HepG2 (cell line): ENCODE measurements at regions not wholly inside any gene's neighbourhood (a gene's known extent, or its start where the extent isn't known, plus 50 kb on each side); places are given as distances from the start of the nearest gene placed in this dataset.

Source experiments
- ATAC-seq: fragments of 200-7000 bp; cut with Tn5 transposase; 3 replicates; pipeline ENCODE4 v1.9.1; 2020; ENCODE audit warnings: mild to moderate bottlenecking, moderate library complexity
- BruUV-seq: library from RNA; stranded (reverse); fragments of 400-500 nt; replicated peaks from 2 replicates; lab custom pipeline; 2021; lab: Mats Ljungman, UMichigan
- CTCF ChIA-PET: fragments of 300-600 bp; formaldehyde crosslinking; extraction: SDS; loops from one replicate; lab custom pipeline; 2021; ENCODE audit warnings: low total read pairs, inconsistent platforms, low intra/inter-chr PET ratio; lab: Yijun Ruan, JAX
- POLR2A ChIA-PET: fragments of 350-600 bp; sonication (Branson Sonifier 250); formaldehyde crosslinking; loops from one replicate; lab custom pipeline; 2020; ENCODE audit warnings: antibody characterized with exemption, inconsistent platforms; lab: Yijun Ruan, JAX
- DNase-seq: peaks from one replicate; pipeline ENCODE4 v3.0.0-alpha.2; 2015; ENCODE audit warnings: low spot score
- FAIRE-seq: peaks from 3 replicates; lab custom pipeline; 2011; peaks lifted over from hg19 to GRCh38; lab: Jason Lieb, UNC
- H2AFZ ChIP-seq: one replicate; pipeline ENCODE4 v1.6.1; 2011; ENCODE audit warnings: low read length, inconsistent platforms
- H3K27ac ChIP-seq: fragments of 300-600 bp; 3 replicates; pipeline ENCODE4 v1.8.0; 2011; ENCODE audit warnings: mixed run types, mild to moderate bottlenecking, mixed read lengths, low read length, inconsistent platforms; ENCODE audit not compliant: insufficient read depth; ENCODE audit errors: extremely low read length
- H3K27me3 ChIP-seq, 2 experiments: fragments of 200-600 bp in 1 of 2; 2 replicates in 1 of 2; 3 replicates in 1 of 2; pipeline versions ENCODE4 v1.6.0 to v1.8.0; 2011; ENCODE audit warnings: low read length in 2 of 2, mild to moderate bottlenecking in 2 of 2, moderate library complexity in 2 of 2, inconsistent platforms in 1 of 2; ENCODE audit not compliant: insufficient read depth in 2 of 2, control insufficient read depth in 1 of 2
- H3K36me3 ChIP-seq, 2 experiments: fragments of 200-600 bp in 1 of 2; replicated peaks in 1 of 2; 2 replicates in 1 of 2; 3 replicates in 1 of 2; pipeline versions ENCODE4 v1.5.1 to v1.8.0; 2011; ENCODE audit warnings: low read length in 2 of 2, inconsistent platforms in 1 of 2; ENCODE audit not compliant: insufficient read depth in 2 of 2, control insufficient read depth in 1 of 2
- H3K4me1 ChIP-seq: 2 replicates; pipeline ENCODE4 v1.5.1; 2012; ENCODE audit warnings: low read length, inconsistent platforms; ENCODE audit not compliant: insufficient read depth
- H3K4me2 ChIP-seq: 2 replicates; pipeline ENCODE4 v1.6.0; 2011; ENCODE audit warnings: low read depth, low read length, inconsistent platforms
- H3K4me3 ChIP-seq, 3 experiments: fragments of 200-600 bp in 1 of 3; sonication (generic), shearing (Covaris generic) in 1 of 3; replicated peaks in 1 of 3; 2 replicates each; pipeline ENCODE4 v1.5.1; 2011 to 2016; ENCODE audit warnings: low read length in 3 of 3, inconsistent platforms in 2 of 3, low read depth in 2 of 3, mild to moderate bottlenecking in 2 of 3, control low read depth in 1 of 3, mixed read lengths in 1 of 3; ENCODE audit not compliant: insufficient read depth in 1 of 3
- H3K79me2 ChIP-seq: one replicate; pipeline ENCODE4 v1.6.1; 2011; ENCODE audit warnings: low read length, inconsistent platforms; ENCODE audit not compliant: insufficient read depth
- H3K9ac ChIP-seq: 2 replicates; pipeline ENCODE4 v1.6.0; 2011; ENCODE audit warnings: mild to moderate bottlenecking, low read depth, low read length, inconsistent platforms; ENCODE audit not compliant: insufficient read depth
- H3K9me3 ChIP-seq: 2 replicates; pipeline ENCODE4 v1.5.1; 2012; ENCODE audit warnings: mild to moderate bottlenecking, low read length
- H4K20me1 ChIP-seq: 2 replicates; pipeline ENCODE4 v1.6.0; 2011; ENCODE audit warnings: inconsistent platforms, mild to moderate bottlenecking, low read length, moderate library complexity; ENCODE audit not compliant: insufficient read depth
- MTF1 ChIP-seq: sonication (generic); formaldehyde crosslinking; IDR thresholded peaks from 2 replicates; pipeline ENCODE4 v1.5.0; 2020; ENCODE audit warnings: missing genetic modification reagents
- ZNF17 ChIP-seq: sonication (generic); formaldehyde crosslinking; IDR thresholded peaks from 2 replicates; pipeline ENCODE4 v1.5.0; 2020; ENCODE audit warnings: mild to moderate bottlenecking, missing genetic modification reagents
- ZNF230 ChIP-seq: sonication (generic); formaldehyde crosslinking; IDR thresholded peaks from 2 replicates; pipeline ENCODE4 v1.4.0; 2020; ENCODE audit warnings: mild to moderate bottlenecking, missing genetic modification reagents
- ZNF530 ChIP-seq: sonication (generic); formaldehyde crosslinking; IDR thresholded peaks from 2 replicates; pipeline ENCODE4 v1.5.0; 2020; ENCODE audit warnings: low read depth, mild to moderate bottlenecking, missing genetic modification reagents
- ZNF558 ChIP-seq: sonication (generic); formaldehyde crosslinking; IDR thresholded peaks from 2 replicates; pipeline ENCODE4 v1.9.0; 2022; ENCODE audit warnings: mild to moderate bottlenecking, missing genetic modification reagents, borderline replicate concordance
- WGBS: methylation state at CpG from one replicate; pipeline ENCODE4 v1.1.6; 2017; ENCODE audit warnings: low lambda C conversion rate; 5-methylcytosine and 5-hydroxymethylcytosine counted together
- in situ Hi-C: cut with HindIII; loops from 2 replicates; pipeline ENCODE4 v1.10.0; 2017; ENCODE audit warnings: low pct_unique_long_range_greater_than_20kb; ENCODE audit not compliant: extremely low pct_ligation_motif_present
- intact Hi-C: fragments of 100-400 bp; cut with micrococcal nuclease; formaldehyde crosslinking; loops from one replicate; pipeline ENCODE4 v1.10.0; 2022; ENCODE audit not compliant: unreplicated experiment
- TF ChIP-seq, protein P1 (sequence below): sonication (generic); formaldehyde crosslinking; IDR thresholded peaks from 2 replicates; pipeline ENCODE4 v1.4.0; 2020; ENCODE audit warnings: missing genetic modification reagents, mild to moderate bottlenecking, borderline replicate concordance
- TF ChIP-seq, protein P2 (sequence below): sonication (generic); formaldehyde crosslinking; IDR thresholded peaks from 2 replicates; pipeline ENCODE4 v1.5.1; 2020; ENCODE audit warnings: missing genetic modification reagents, mild to moderate bottlenecking, borderline replicate concordance
- TF ChIP-seq, protein P3 (sequence below): conservative IDR thresholded peaks from 2 replicates; pipeline ENCODE4 v1.6.1; 2018; ENCODE audit warnings: missing genetic modification reagents
- TF ChIP-seq, protein P4 (sequence below): sonication (generic); formaldehyde crosslinking; IDR thresholded peaks from 2 replicates; pipeline ENCODE4 v1.8.1; 2022; ENCODE audit warnings: low read depth, mild to moderate bottlenecking, missing genetic modification reagents
- TF ChIP-seq, protein P5 (sequence below): sonication (generic); formaldehyde crosslinking; IDR thresholded peaks from 2 replicates; pipeline ENCODE4 v1.4.0; 2020; ENCODE audit warnings: missing genetic modification reagents
- TF ChIP-seq, protein P6 (sequence below): IDR thresholded peaks from 2 replicates; pipeline ENCODE4 v1.6.1; 2012; ENCODE audit warnings: low read length, improper control_type of control experiment

DNA sequence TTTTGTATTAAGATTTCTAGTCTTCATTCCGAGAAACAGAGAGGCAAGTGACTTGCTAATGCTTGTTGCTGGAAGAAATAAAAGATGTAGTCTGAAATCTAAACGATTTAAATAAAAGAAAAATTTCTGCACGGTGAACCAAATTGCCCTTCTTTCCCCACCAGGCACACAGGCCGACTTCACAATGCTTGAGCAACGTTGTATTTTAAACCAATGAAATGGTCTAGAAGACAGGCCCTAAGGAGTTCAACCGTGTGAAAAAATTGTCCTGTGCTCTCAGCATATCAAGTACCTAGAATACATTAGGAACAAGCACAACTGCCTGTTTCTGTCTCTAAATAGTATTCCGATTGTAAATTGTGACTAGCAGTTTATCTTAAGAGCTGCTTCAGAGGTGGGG lies 308.8 kb upstream of the SOX4 start:
- H3K9ac ChIP-seq: no peak overlapping the region
- no peak overlapping the region for H3K4me3 ChIP-seq
- no peaks in the 10 kb centered on the region for H3K9me3 ChIP-seq
- no peaks in the 10 kb centered on the region for H3K36me3 ChIP-seq
- H3K79me2 ChIP-seq: no peaks in the 10 kb centered on the region
- ATAC-seq: no peak
- BruUV-seq: no TSS peak
- POLR2A ChIA-PET: no interaction called here
- H3K27me3 ChIP-seq: no peaks in the 10 kb centered on the region; a peak in 2 of 5 replicates
- H2AFZ ChIP-seq: no peak overlapping the region
- CTCF ChIA-PET: no interaction called here
- WGBS: 33% methylated on average over 7 of the region's 7 CpGs
- FAIRE-seq: no peak
- in situ Hi-C loops: no loop called here
- H4K20me1 ChIP-seq: no peaks in the 10 kb centered on the region
- no peak overlapping the region for H3K27ac ChIP-seq
- intact Hi-C loops: no loop called here
- DNase-seq: no peak
- no peak overlapping the region for H3K4me2 ChIP-seq
- H3K4me1 ChIP-seq: no peaks in the 10 kb centered on the region
- TF ChIP-seq ZNF530 (no peak), ZNF558 (CRISPR knock-in tag) (no peak), ZNF17 (no peak), MTF1 (no peak), ZNF230 (CRISPR knock-in tag) (no peak)
- TF ChIP-seq, protein P1, sequence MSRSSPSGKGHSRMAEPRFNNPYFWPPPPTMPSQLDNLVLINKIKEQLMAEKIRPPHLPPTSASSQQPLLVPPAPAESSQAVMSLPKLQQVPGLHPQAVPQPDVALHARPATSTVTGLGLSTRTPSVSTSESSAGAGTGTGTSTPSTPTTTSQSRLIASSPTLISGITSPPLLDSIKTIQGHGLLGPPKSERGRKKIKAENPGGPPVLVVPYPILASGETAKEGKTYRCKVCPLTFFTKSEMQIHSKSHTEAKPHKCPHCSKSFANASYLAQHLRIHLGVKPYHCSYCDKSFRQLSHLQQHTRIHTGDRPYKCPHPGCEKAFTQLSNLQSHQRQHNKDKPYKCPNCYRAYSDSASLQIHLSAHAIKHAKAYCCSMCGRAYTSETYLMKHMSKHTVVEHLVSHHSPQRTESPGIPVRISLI (CRISPR knock-in tag): no peak
- TF ChIP-seq, protein P2, sequence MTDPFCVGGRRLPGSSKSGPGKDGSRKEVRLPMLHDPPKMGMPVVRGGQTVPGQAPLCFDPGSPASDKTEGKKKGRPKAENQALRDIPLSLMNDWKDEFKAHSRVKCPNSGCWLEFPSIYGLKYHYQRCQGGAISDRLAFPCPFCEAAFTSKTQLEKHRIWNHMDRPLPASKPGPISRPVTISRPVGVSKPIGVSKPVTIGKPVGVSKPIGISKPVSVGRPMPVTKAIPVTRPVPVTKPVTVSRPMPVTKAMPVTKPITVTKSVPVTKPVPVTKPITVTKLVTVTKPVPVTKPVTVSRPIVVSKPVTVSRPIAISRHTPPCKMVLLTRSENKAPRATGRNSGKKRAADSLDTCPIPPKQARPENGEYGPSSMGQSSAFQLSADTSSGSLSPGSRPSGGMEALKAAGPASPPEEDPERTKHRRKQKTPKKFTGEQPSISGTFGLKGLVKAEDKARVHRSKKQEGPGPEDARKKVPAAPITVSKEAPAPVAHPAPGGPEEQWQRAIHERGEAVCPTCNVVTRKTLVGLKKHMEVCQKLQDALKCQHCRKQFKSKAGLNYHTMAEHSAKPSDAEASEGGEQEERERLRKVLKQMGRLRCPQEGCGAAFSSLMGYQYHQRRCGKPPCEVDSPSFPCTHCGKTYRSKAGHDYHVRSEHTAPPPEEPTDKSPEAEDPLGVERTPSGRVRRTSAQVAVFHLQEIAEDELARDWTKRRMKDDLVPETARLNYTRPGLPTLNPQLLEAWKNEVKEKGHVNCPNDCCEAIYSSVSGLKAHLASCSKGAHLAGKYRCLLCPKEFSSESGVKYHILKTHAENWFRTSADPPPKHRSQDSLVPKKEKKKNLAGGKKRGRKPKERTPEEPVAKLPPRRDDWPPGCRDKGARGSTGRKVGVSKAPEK (CRISPR knock-in tag): no peak
- TF ChIP-seq, protein P3, sequence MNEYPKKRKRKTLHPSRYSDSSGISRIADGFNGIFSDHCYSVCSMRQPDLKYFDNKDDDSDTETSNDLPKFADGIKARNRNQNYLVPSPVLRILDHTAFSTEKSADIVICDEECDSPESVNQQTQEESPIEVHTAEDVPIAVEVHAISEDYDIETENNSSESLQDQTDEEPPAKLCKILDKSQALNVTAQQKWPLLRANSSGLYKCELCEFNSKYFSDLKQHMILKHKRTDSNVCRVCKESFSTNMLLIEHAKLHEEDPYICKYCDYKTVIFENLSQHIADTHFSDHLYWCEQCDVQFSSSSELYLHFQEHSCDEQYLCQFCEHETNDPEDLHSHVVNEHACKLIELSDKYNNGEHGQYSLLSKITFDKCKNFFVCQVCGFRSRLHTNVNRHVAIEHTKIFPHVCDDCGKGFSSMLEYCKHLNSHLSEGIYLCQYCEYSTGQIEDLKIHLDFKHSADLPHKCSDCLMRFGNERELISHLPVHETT (CRISPR knock-in tag): no peak
- TF ChIP-seq, protein P4, sequence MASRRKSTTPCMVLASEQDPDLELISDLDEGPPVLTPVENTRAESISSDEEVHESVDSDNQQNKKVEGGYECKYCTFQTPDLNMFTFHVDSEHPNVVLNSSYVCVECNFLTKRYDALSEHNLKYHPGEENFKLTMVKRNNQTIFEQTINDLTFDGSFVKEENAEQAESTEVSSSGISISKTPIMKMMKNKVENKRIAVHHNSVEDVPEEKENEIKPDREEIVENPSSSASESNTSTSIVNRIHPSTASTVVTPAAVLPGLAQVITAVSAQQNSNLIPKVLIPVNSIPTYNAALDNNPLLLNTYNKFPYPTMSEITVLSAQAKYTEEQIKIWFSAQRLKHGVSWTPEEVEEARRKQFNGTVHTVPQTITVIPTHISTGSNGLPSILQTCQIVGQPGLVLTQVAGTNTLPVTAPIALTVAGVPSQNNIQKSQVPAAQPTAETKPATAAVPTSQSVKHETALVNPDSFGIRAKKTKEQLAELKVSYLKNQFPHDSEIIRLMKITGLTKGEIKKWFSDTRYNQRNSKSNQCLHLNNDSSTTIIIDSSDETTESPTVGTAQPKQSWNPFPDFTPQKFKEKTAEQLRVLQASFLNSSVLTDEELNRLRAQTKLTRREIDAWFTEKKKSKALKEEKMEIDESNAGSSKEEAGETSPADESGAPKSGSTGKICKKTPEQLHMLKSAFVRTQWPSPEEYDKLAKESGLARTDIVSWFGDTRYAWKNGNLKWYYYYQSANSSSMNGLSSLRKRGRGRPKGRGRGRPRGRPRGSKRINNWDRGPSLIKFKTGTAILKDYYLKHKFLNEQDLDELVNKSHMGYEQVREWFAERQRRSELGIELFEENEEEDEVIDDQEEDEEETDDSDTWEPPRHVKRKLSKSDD (CRISPR knock-in tag): no peak
- TF ChIP-seq, protein P5, sequence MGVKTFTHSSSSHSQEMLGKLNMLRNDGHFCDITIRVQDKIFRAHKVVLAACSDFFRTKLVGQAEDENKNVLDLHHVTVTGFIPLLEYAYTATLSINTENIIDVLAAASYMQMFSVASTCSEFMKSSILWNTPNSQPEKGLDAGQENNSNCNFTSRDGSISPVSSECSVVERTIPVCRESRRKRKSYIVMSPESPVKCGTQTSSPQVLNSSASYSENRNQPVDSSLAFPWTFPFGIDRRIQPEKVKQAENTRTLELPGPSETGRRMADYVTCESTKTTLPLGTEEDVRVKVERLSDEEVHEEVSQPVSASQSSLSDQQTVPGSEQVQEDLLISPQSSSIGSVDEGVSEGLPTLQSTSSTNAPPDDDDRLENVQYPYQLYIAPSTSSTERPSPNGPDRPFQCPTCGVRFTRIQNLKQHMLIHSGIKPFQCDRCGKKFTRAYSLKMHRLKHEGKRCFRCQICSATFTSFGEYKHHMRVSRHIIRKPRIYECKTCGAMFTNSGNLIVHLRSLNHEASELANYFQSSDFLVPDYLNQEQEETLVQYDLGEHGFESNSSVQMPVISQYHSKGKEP: no peak
- TF ChIP-seq, protein P6, sequence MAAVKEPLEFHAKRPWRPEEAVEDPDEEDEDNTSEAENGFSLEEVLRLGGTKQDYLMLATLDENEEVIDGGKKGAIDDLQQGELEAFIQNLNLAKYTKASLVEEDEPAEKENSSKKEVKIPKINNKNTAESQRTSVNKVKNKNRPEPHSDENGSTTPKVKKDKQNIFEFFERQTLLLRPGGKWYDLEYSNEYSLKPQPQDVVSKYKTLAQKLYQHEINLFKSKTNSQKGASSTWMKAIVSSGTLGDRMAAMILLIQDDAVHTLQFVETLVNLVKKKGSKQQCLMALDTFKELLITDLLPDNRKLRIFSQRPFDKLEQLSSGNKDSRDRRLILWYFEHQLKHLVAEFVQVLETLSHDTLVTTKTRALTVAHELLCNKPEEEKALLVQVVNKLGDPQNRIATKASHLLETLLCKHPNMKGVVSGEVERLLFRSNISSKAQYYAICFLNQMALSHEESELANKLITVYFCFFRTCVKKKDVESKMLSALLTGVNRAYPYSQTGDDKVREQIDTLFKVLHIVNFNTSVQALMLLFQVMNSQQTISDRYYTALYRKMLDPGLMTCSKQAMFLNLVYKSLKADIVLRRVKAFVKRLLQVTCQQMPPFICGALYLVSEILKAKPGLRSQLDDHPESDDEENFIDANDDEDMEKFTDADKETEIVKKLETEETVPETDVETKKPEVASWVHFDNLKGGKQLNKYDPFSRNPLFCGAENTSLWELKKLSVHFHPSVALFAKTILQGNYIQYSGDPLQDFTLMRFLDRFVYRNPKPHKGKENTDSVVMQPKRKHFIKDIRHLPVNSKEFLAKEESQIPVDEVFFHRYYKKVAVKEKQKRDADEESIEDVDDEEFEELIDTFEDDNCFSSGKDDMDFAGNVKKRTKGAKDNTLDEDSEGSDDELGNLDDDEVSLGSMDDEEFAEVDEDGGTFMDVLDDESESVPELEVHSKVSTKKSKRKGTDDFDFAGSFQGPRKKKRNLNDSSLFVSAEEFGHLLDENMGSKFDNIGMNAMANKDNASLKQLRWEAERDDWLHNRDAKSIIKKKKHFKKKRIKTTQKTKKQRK: no peak
